ENCODE measurements at regions not wholly inside any gene's neighbourhood (a gene's known extent, or its start where the extent isn't known, plus 50 kb on each side); places are given as distances from the start of the nearest gene placed in this dataset.
"Not testable (repeated sequence)": the region's sequence is repeated elsewhere in the genome, so short reads cannot be mapped to it uniquely, and the experiment has no call there.

DNA sequence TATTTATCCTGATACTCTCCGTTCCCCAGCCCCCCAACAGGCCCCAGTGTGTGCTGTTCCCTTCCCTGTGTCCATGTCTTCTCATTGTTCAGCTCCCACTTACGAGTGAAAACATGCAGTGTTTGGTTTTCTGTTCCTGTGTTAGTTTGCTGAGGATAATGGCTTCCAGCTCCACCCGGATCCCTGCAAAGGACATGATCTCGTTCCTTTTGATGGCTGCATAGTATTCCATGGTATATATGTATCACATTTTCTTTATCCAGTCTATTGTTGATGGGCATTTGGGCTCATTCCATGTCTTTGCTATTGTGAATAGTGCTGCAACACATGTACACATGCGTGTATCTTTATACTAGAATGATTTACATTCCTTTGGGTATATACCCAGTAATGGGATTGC lies 403.9 kb upstream of the PRKCQ start:
- H3K27ac Mint-ChIP-seq; H3K9me3 Mint-ChIP-seq; intact Hi-C loops (cut with micrococcal nuclease); DNase-seq (ENCODE audit: low spot score); H3K4me3 Mint-ChIP-seq; H3K36me3 Mint-ChIP-seq (ENCODE audit: low read depth); H3K4me1 Mint-ChIP-seq (ENCODE audit: low read depth): not testable (repeated sequence)
- H3K27me3 Mint-ChIP-seq (ENCODE audit: insufficient read depth) = peaks cover 17% of the 10 kb centered on the region

DNA sequence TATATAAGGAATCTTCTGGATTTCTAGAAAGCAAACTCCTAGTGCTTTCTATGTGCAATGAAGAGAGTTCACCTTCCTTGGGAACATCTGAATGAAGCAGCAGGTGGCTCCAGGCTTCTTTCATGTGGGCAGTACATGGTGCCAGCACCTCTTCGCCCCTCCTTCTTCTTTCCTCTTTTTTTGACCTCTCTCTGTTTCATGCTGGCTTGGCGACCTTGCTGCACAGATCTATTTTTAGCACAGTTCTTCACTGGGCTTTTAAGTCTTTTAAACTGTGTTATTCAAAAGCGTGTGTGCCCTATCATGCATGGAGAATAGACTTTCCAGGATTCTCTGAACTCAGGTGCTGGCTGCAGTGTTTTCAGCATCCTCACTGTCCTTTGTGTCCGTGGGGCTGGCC lies 400.3 kb upstream of the PRKCQ start:
- H3K9me3 Mint-ChIP-seq = no peaks in the 10 kb centered on the region
- DNase-seq (ENCODE audit: low spot score) = no peak
- H3K27me3 Mint-ChIP-seq (ENCODE audit: insufficient read depth) = peaks cover 19% of the 10 kb centered on the region
- intact Hi-C loops (cut with micrococcal nuclease) = no loop called here
- no peak overlapping the region for H3K4me3 Mint-ChIP-seq
- H3K36me3 Mint-ChIP-seq (ENCODE audit: low read depth) = peaks cover 2% of the 10 kb centered on the region
- no peak overlapping the region for H3K27ac Mint-ChIP-seq
- H3K4me1 Mint-ChIP-seq (ENCODE audit: low read depth) = no peaks in the 10 kb centered on the region

GRCh38 chr10:6979371-6979770 lies 399.3 kb upstream of the PRKCQ start:
- H3K4me3 Mint-ChIP-seq = no peak overlapping the region
- intact Hi-C loops (cut with micrococcal nuclease) = no loop called here
- no peak overlapping the region for H3K27ac Mint-ChIP-seq
- no peak for DNase-seq (ENCODE audit: low spot score)
- H3K27me3 Mint-ChIP-seq (ENCODE audit: insufficient read depth) = peaks cover 19% of the 10 kb centered on the region
- peaks cover 2% of the 10 kb centered on the region for H3K36me3 Mint-ChIP-seq (ENCODE audit: low read depth)
- H3K4me1 Mint-ChIP-seq (ENCODE audit: low read depth) = peaks cover 2% of the 10 kb centered on the region
- no peaks in the 10 kb centered on the region for H3K9me3 Mint-ChIP-seq

DNA sequence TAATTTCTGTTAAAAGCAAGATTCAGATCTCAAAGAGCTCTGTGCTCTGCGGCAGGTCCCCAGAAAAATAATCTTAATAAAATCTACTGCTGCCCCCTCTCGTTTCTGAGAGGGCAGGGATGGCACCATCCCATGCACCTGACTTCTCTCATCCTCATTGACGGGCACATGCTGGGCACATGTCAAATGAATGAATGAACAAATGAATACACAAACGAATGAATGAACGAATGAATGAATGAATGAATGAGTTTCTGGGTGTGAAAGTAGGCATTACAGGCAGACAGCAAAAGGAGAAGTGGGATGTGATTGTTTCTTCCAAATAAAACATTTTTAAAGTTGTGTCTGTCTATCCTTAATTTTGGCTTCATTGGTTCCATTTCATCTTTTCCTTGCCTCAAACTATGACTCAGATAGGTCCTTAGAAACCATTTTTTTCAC lies 398.1 kb upstream of the PRKCQ start:
- Mint-ChIP-seq H3K36me3 (ENCODE audit: low read depth) (peaks cover 5% of the 10 kb centered on the region), H3K4me1 (ENCODE audit: low read depth) (peaks cover 10% of the 10 kb centered on the region), H3K27me3 (ENCODE audit: insufficient read depth) (peaks cover 19% of the 10 kb centered on the region), H3K27ac (no peak overlapping the region), H3K9me3 (no peaks in the 10 kb centered on the region), H3K4me3 (no peak overlapping the region)
- DNase-seq (ENCODE audit: low spot score) = no peak
- intact Hi-C loops (cut with micrococcal nuclease) = no loop called here

DNA sequence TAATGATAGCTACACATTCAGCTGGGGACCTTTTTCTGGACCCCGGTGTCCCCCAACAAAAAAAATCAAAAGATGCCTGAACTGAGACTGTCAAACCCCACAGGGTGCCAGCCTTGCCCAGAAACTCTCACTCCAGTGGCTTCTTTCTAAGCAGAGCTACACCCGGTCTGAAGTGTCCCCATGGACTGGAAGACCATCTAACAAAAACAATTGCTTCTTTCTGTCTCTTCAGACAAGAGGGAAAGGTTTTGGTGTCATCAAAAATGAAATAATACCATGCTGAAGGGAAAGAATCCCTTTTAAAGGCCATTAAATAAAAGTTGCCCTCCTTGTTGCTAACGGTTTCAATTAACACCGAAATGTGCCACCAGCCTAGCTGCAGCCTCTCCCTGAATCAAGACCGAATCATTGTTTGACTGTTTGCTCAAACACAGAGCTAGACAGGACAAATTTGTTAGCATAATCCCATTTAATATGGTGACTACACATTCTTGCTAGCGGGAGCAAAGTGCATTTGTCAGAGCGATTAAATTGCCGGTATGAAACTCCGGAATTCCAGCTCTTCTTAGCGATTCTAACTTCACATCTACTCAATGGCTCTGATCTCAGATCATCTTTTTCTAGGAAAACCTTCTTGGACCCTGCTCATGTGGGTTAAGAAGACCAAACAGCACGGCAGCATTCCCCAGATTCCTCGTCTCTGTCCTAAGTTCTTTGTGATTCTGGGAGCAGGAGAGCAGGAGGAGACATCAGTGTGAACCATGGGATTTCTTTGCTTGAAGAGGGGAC lies 397.5 kb upstream of the PRKCQ start:
- intact Hi-C loops (cut with micrococcal nuclease) = no loop called here
- Mint-ChIP-seq H3K27me3 (ENCODE audit: insufficient read depth) (peaks cover 19% of the 10 kb centered on the region), H3K27ac (no peak overlapping the region), H3K4me1 (ENCODE audit: low read depth) (peaks cover 10% of the 10 kb centered on the region), H3K9me3 (no peaks in the 10 kb centered on the region), H3K36me3 (ENCODE audit: low read depth) (peaks cover 5% of the 10 kb centered on the region), H3K4me3 (no peak overlapping the region)
- DNase-seq (ENCODE audit: low spot score) = no peak

DNA sequence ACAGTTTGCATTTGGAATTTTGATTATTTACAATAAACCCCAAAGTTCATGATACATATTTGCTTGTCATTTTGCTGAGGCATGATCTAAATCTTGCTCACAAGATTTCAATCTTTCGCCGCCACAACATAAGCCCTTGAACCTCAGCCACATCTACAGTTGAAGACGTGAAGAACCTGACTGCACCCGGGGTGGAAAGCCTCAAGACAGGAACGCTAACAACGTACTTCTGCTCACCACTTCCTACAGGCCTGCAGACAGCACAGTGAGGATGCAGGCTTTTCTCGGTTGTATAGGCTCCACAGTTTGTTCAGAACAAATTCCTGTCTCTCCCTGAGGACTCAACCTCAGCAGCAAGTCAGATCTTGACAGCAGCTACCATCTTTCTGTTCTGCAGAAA lies 393.8 kb upstream of the PRKCQ start:
- DNase-seq (ENCODE audit: low spot score) = peak; percentile 17
- peaks cover 5% of the 10 kb centered on the region for H3K36me3 Mint-ChIP-seq (ENCODE audit: low read depth)
- intact Hi-C loops (cut with micrococcal nuclease) = no loop called here
- no peak overlapping the region for H3K4me3 Mint-ChIP-seq
- H3K4me1 Mint-ChIP-seq (ENCODE audit: low read depth) = peaks cover 10% of the 10 kb centered on the region
- peak overlapping the region; percentile 24 for H3K27ac Mint-ChIP-seq
- no peaks in the 10 kb centered on the region for H3K9me3 Mint-ChIP-seq
- peaks cover 20% of the 10 kb centered on the region for H3K27me3 Mint-ChIP-seq (ENCODE audit: insufficient read depth)

GRCh38 chr10:6972226-6972625 lies 392.1 kb upstream of the PRKCQ start:
- no peak for DNase-seq (ENCODE audit: low spot score)
- H3K9me3 Mint-ChIP-seq = peaks cover 2% of the 10 kb centered on the region
- H3K4me3 Mint-ChIP-seq = no peak overlapping the region
- peaks cover 5% of the 10 kb centered on the region for H3K36me3 Mint-ChIP-seq (ENCODE audit: low read depth)
- H3K27ac Mint-ChIP-seq = no peak overlapping the region
- peaks cover 19% of the 10 kb centered on the region for H3K27me3 Mint-ChIP-seq (ENCODE audit: insufficient read depth)
- H3K4me1 Mint-ChIP-seq (ENCODE audit: low read depth) = peaks cover 10% of the 10 kb centered on the region
- intact Hi-C loops (cut with micrococcal nuclease) = no loop called here

DNA sequence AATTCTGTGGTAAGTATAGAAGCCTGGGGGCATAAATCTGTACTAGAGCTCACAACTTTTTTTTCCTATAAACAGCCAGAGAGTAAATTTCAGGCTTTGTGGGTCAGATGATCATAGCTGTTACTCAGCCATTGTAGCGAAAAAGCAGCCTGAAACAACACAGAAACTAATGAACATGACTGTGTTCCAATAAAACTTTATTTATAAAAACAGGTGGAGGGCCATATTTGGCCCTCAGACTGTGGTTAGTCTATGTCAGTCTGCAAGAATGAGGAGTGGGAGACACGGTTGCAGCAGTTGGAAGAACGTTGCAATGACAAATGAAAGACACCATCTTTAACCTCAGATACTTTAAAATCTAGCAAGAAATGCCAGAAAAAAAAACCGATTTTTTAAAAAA lies 389.6 kb upstream of the PRKCQ start:
- no peak overlapping the region for H3K4me3 Mint-ChIP-seq
- H3K27ac Mint-ChIP-seq = no peak overlapping the region
- H3K27me3 Mint-ChIP-seq (ENCODE audit: insufficient read depth) = peaks cover 28% of the 10 kb centered on the region
- peaks cover 3% of the 10 kb centered on the region for H3K9me3 Mint-ChIP-seq
- intact Hi-C loops (cut with micrococcal nuclease) = no loop called here
- no peak for DNase-seq (ENCODE audit: low spot score)
- peaks cover 3% of the 10 kb centered on the region for H3K36me3 Mint-ChIP-seq (ENCODE audit: low read depth)
- H3K4me1 Mint-ChIP-seq (ENCODE audit: low read depth) = peaks cover 10% of the 10 kb centered on the region

- H3K27me3 Mint-ChIP-seq (ENCODE audit: insufficient read depth) = peaks cover 15% of the 10 kb centered on the region
- peaks cover 7% of the 10 kb centered on the region for H3K9me3 Mint-ChIP-seq
Measured at GRCh38 chr10:6964543-6964942, 384.5 kb upstream of the PRKCQ start.

GRCh38 chr10:6962576-6962975 lies 382.5 kb upstream of the PRKCQ start:
- intact Hi-C loops (cut with micrococcal nuclease) = no loop called here
- H3K4me1 Mint-ChIP-seq (ENCODE audit: low read depth) = peaks cover 21% of the 10 kb centered on the region
- peaks cover 10% of the 10 kb centered on the region for H3K27me3 Mint-ChIP-seq (ENCODE audit: insufficient read depth)
- no peak overlapping the region for H3K27ac Mint-ChIP-seq
- no peaks in the 10 kb centered on the region for H3K36me3 Mint-ChIP-seq (ENCODE audit: low read depth)
- H3K9me3 Mint-ChIP-seq = peaks cover 7% of the 10 kb centered on the region
- no peak overlapping the region for H3K4me3 Mint-ChIP-seq
- no peak for DNase-seq (ENCODE audit: low spot score)

More at GRCh38 chr10:6964543-6964942, 384.5 kb upstream of the PRKCQ start:
- no peaks in the 10 kb centered on the region for H3K36me3 Mint-ChIP-seq (ENCODE audit: low read depth)
- intact Hi-C loops (cut with micrococcal nuclease) = no loop called here
- H3K27ac Mint-ChIP-seq = no peak overlapping the region
- peaks cover 6% of the 10 kb centered on the region for H3K4me1 Mint-ChIP-seq (ENCODE audit: low read depth)
- no peak for DNase-seq (ENCODE audit: low spot score)
- H3K4me3 Mint-ChIP-seq = no peak overlapping the region

DNA sequence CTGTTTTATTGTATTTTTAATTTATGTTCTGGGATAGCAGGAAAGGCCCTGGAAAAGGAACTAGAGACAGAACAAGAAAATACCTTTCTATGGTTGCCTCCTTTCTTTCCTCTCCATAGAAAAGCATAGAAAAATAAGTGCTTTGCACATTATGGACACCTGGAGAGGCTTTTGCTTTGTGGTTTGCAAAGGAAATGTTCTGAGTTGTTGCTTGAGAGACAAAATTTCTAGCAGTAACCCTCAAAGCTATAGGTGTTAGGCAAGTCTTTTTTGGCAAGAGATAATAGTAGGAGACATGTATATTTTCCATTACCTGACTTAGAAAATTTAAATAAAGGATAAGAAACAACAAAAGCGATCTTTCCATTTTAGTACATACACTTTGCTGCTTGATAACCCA lies 378.6 kb upstream of the PRKCQ start:
- H3K27ac Mint-ChIP-seq = no peak overlapping the region
- H3K36me3 Mint-ChIP-seq (ENCODE audit: low read depth) = no peaks in the 10 kb centered on the region
- no peak for DNase-seq (ENCODE audit: low spot score)

DNA sequence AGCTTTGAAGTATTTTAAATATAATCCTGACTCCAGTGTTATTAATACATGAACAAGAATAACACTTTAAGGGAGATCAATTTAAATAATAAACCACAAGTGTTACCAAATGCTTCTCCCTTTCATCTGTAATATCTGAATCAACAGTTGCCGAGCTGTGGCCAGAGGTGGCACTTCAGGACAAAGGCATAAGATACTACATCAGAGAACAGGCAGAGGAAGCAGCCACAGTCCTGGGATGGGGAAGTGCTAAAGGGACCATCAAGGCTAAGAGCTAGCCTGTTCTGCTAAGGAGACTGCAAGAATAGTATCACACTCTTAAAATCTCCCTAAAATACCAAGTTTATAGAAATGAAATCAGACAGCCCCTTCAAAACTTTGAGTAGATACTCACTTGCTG lies 378.2 kb upstream of the PRKCQ start:
- Mint-ChIP-seq H3K27me3 (ENCODE audit: insufficient read depth) (peaks cover 2% of the 10 kb centered on the region), H3K36me3 (ENCODE audit: low read depth) (no peaks in the 10 kb centered on the region), H3K9me3 (no peaks in the 10 kb centered on the region), H3K4me3 (no peak overlapping the region), H3K4me1 (ENCODE audit: low read depth) (peaks cover 21% of the 10 kb centered on the region), H3K27ac (peak overlapping the region; percentile 31)
- no peak for DNase-seq (ENCODE audit: low spot score)
- intact Hi-C loops (cut with micrococcal nuclease) = loop anchor here (2.0 kb wide), 1 partner anchor 31 kb away; no protein-coding TSS in a partner anchor

More for the DNA sequence above, 378.6 kb upstream of the PRKCQ start:
- no peak overlapping the region for H3K4me3 Mint-ChIP-seq
- peaks cover 21% of the 10 kb centered on the region for H3K4me1 Mint-ChIP-seq (ENCODE audit: low read depth)
- no peaks in the 10 kb centered on the region for H3K9me3 Mint-ChIP-seq
- H3K27me3 Mint-ChIP-seq (ENCODE audit: insufficient read depth) = peaks cover 2% of the 10 kb centered on the region
- intact Hi-C loops (cut with micrococcal nuclease) = loop anchor here (2.0 kb wide), 1 partner anchor 32 kb away; no protein-coding TSS in a partner anchor

- intact Hi-C loops (cut with micrococcal nuclease) = loop anchor here (2.0 kb wide), 1 partner anchor 31 kb away; no protein-coding TSS in a partner anchor
Measured at GRCh38 chr10:6957851-6958250, 377.8 kb upstream of the PRKCQ start.

More at GRCh38 chr10:6957851-6958250, 377.8 kb upstream of the PRKCQ start:
- H3K27ac Mint-ChIP-seq = no peak overlapping the region
- no peak for DNase-seq (ENCODE audit: low spot score)
- H3K4me1 Mint-ChIP-seq (ENCODE audit: low read depth) = peaks cover 19% of the 10 kb centered on the region
- H3K4me3 Mint-ChIP-seq = no peak overlapping the region
- H3K9me3 Mint-ChIP-seq = no peaks in the 10 kb centered on the region
- peaks cover under 1% of the 10 kb centered on the region for H3K27me3 Mint-ChIP-seq (ENCODE audit: insufficient read depth)
- H3K36me3 Mint-ChIP-seq (ENCODE audit: low read depth) = no peaks in the 10 kb centered on the region

All from activated T-helper 1 cell treated with anti-CD3 and anti-CD28 coated beads, Interleukin-12 subunit alpha, Interleukin-12 subunit beta, Interleukin-2, Interleukin-4 antibody, amounts not matched to agents 30 ng/mL and 10 ng/mL and 1 ng/mL, durations not matched to agents 14 hours and 24 hours and 36 hours (primary cell).